Transverse colon (tissue), 4 donors: ENCODE measurements at regions not wholly inside any gene's neighbourhood (a gene's known extent, or its start where the extent isn't known, plus 50 kb on each side); places are given as distances from the start of the nearest gene placed in this dataset.

ENCODE experiments used
- DNase-seq: peaks from one replicate; pipeline ENCODE4 v3.0.0-alpha.2; 2019
- H3K27ac ChIP-seq, 4 donors: fragments of 200-600 bp; sonication (generic); 2 replicates each; pipeline ENCODE4 v1.5.1; 2016 to 2018; ENCODE audit warnings: inconsistent platforms in 4 of 4
- H3K27me3 ChIP-seq: fragments of 200-600 bp; sonication (generic); 2 replicates; pipeline ENCODE4 v1.5.1; 2017; ENCODE audit warnings: inconsistent platforms
- H3K36me3 ChIP-seq, 4 donors: fragments of 200-600 bp; sonication (generic); 2 replicates each; pipeline ENCODE4 v1.5.1; 2017 to 2019; ENCODE audit warnings: inconsistent platforms in 4 of 4
- H3K4me1 ChIP-seq, 4 donors: fragments of 200-600 bp; sonication (generic); 2 replicates each; pipeline ENCODE4 v1.5.1; 2017 to 2020; ENCODE audit warnings: inconsistent platforms in 4 of 4
- H3K4me3 ChIP-seq, 4 donors: fragments of 200-600 bp; sonication (generic); 1 replicate in 1 of 4; 2 replicates in 3 of 4; pipeline versions ENCODE4 v1.5.1 to v1.6.1; 2017 to 2019; ENCODE audit warnings: inconsistent platforms in 4 of 4
- H3K9me3 ChIP-seq, 2 donors: fragments of 200-600 bp; sonication (generic); 2 replicates each; pipeline ENCODE4 v1.5.1; 2017 to 2019; ENCODE audit warnings: inconsistent platforms in 2 of 2
- CTCF ChIP-seq, 5 experiments: fragments of 200-600 bp in 3 of 5; fragments of 450-650 bp in 2 of 5; sonication (generic) in 3 of 5; IDR thresholded peaks; 1 replicate in 2 of 5; 2 replicates in 3 of 5; pipeline ENCODE4 v1.5.1; 2016 to 2017; ENCODE audit warnings: antibody characterized with exemption in 5 of 5, inconsistent platforms in 3 of 5, mild to moderate bottlenecking in 2 of 5, moderate library complexity in 1 of 5
- EP300 ChIP-seq: sonication (generic); formaldehyde crosslinking; IDR thresholded peaks from one replicate; pipeline ENCODE4 v1.6.1; 2017; ENCODE audit warnings: antibody characterized with exemption, low read depth
- POLR2A ChIP-seq: fragments of 450-650 bp; IDR thresholded peaks from one replicate; pipeline ENCODE4 v1.6.1; 2016; ENCODE audit warnings: antibody characterized with exemption, mild to moderate bottlenecking, moderate library complexity
- POLR2AphosphoS5 ChIP-seq, 3 donors: sonication (generic); formaldehyde crosslinking; IDR thresholded peaks; one replicate each; pipeline ENCODE4 v1.6.1; 2016; ENCODE audit warnings: antibody characterized with exemption in 3 of 3
- WGBS, 2 donors: methylation state at CpG; one replicate each; pipeline ENCODE4 v1.1.5; 2018; ENCODE audit warnings: low coverage in 1 of 2; 5-methylcytosine and 5-hydroxymethylcytosine counted together
- in situ Hi-C, 4 donors: fragments of 200-750 bp; cut with MboI; loops; one replicate each; pipeline versions ENCODE4 v1.15.0 to v1.15.1; 2017; ENCODE audit warnings: low sequenced_read_pairs in 3 of 4, low pct_ligation_motif_present in 1 of 4, low pct_unique_long_range_greater_than_20kb in 1 of 4
- intact Hi-C: fragments of 100-400 bp; cut with DNase I; formaldehyde crosslinking; loops from one replicate; pipeline ENCODE4 v1.15.1; 2023; ENCODE audit warnings: low total_unique reads

DNA sequence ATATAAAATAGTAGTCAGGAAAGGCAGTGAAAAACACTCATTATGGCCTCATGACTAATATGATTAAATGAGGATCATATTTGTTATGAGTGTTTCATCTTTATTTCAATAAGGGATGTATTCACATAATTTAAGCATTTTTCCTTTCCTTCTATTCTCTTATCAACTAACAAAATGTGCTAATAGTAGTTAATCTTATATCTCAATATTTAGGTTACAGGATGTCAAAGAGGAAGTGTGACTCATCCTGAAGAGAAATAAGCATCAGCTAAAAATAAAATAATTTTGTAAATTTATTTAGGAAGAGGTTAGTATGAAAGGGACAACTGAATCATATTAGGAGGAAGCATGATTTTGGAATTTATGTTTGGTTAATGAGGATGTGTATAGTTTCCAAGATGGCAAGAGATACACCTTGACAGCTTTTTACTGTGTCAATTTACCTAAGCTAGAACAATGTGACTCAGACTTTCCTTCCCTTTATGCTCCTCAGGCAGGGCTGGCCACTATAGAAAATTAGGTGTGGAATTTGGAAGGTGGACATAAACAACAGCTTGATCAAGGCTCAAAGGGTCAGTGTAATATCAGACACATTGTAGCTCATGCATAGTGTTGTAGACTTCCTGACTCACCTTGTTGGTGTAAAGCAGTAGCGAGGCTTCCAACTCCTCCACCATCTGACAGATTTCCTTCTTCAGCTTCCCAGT lies 172.7 kb downstream of the SLITRK1 start:
- Histone ChIP-seq H3K4me3 (no peak overlapping the region), H3K36me3 (no peaks in the 10 kb centered on the region), H3K4me1 (no peaks in the 10 kb centered on the region), H3K27ac (no peak overlapping the region), H3K27me3 (no peaks in the 10 kb centered on the region), H3K9me3 (no peaks in the 10 kb centered on the region)
- intact Hi-C loops (no loop called here), in situ Hi-C loops (no loop called here)
- DNase-seq = no peak
- TF ChIP-seq EP300 (no peak), POLR2AphosphoS5 (IDR thresholded peaks at IDR 0.05) (no peak), CTCF (IDR thresholded peaks at IDR 0.05) (no peak), POLR2A (no peak)
- WGBS, 2 donors = 80 to 86% methylated on average over 1 of the region's 1 CpG

DNA sequence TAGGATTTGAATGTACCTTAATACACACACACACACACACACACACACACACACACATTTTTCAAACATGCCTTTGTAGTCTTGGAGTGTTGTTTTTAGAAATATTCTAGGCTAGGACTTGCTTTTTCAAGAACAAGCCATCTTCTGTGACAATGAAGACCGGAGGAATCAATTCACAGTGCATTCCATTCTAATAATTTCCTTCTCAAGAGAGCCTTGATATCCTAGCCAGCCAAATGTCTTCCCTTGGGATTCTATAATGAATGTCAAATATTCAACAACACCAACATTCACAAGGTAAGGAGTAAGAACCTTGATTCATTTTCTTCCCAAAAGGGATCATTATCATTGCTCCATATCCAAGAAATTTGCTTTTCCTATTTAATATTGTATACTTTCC lies 180.3 kb downstream of the SLITRK1 start:
- intact Hi-C loops = no loop called here
- no peaks in the 10 kb centered on the region for H3K36me3 ChIP-seq
- H3K4me1 ChIP-seq = no peaks in the 10 kb centered on the region
- no peak for DNase-seq
- H3K4me3 ChIP-seq = no peak overlapping the region
- H3K9me3 ChIP-seq = no peaks in the 10 kb centered on the region
- in situ Hi-C loops = no loop called here
- H3K27me3 ChIP-seq = no peaks in the 10 kb centered on the region
- H3K27ac ChIP-seq = no peak overlapping the region
- TF ChIP-seq POLR2A (no peak), EP300 (no peak), POLR2AphosphoS5 (IDR thresholded peaks at IDR 0.05) (no peak), CTCF (IDR thresholded peaks at IDR 0.05) (no peak)
- WGBS, 2 donors = 60 to 61% methylated on average over 1 of the region's 1 CpG

DNA sequence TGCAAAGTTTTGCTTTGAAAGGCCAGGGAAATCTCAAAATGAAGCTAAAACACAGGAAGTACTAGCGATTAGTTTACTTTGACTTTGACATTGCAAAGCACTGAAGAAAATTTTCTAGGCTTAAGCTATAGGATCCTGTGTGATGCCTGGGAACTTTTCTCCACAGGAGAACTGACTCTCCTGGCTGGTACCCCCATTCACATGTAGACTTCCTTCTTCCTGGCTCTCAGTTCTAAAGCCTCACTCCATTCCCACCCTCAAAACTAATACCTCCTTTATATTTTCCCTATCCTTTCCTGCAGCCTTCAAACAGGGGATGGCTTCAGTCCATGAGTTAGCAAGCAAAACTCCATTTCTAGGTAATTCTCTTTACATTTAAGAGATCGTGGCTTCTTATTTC lies 189.5 kb downstream of the SLITRK1 start:
- WGBS, 2 donors = 74 to 100% methylated on average over 2 of the region's 2 CpGs
- Histone ChIP-seq H3K4me3 (no peak overlapping the region), H3K9me3 (peaks cover 0 to 3% of the 10 kb centered on the region in 2 donors), H3K4me1 (no peaks in the 10 kb centered on the region), H3K27ac (no peak overlapping the region), H3K27me3 (no peaks in the 10 kb centered on the region), H3K36me3 (no peaks in the 10 kb centered on the region)
- in situ Hi-C loops = no loop called here
- DNase-seq = no peak
- TF ChIP-seq POLR2A (no peak), CTCF (IDR thresholded peaks at IDR 0.05) (no peak), EP300 (no peak), POLR2AphosphoS5 (IDR thresholded peaks at IDR 0.05) (no peak)
- intact Hi-C loops = no loop called here

- intact Hi-C loops (no loop called here), in situ Hi-C loops (no loop called here)
- DNase-seq = no peak
Observed at GRCh38 chr13:83691966-83692365, 190.3 kb downstream of the SLITRK1 start.

DNA sequence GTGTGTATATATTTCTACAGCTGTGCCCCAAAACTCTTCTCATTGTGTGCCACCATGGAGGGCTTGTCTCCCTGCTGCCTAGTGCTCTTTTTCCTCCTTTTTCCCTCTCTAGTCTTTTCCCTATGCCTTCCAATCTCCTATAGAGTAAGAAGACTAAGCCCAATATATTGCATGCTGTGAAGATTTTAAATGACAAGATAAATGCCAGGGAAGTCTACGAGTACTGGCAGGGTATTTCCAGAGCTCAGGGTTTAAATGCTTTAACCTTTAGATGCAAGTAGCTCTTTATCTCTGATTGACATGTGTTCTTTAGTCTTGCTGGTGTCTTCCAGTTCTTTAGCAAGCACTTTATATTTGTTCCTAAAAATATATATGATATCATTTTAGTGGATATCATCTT lies 200.7 kb downstream of the SLITRK1 start:
- no peak for DNase-seq
- Histone ChIP-seq H3K9me3 (no peaks in the 10 kb centered on the region), H3K27ac (no peak overlapping the region), H3K4me1 (no peaks in the 10 kb centered on the region), H3K4me3 (no peak overlapping the region), H3K36me3 (no peaks in the 10 kb centered on the region), H3K27me3 (no peaks in the 10 kb centered on the region)
- no peak for TF ChIP-seq EP300
- TF ChIP-seq POLR2A = no peak
- no peak for TF ChIP-seq CTCF (IDR thresholded peaks at IDR 0.05)
- no peak for TF ChIP-seq POLR2AphosphoS5 (IDR thresholded peaks at IDR 0.05)
- in situ Hi-C loops = no loop called here
- 74 to 75% methylated on average over 1 of the region's 1 CpG for WGBS, 2 donors
- intact Hi-C loops = no loop called here

More at GRCh38 chr13:83691966-83692365, 190.3 kb downstream of the SLITRK1 start:
- H3K9me3 ChIP-seq = peaks cover 0 to 3% of the 10 kb centered on the region in 2 donors
- H3K4me3 ChIP-seq = no peak overlapping the region
- 44 to 55% methylated on average over 1 of the region's 1 CpG for WGBS, 2 donors
- H3K36me3 ChIP-seq = no peaks in the 10 kb centered on the region
- no peak for TF ChIP-seq POLR2A
- no peaks in the 10 kb centered on the region for H3K27me3 ChIP-seq
- no peaks in the 10 kb centered on the region for H3K4me1 ChIP-seq
- no peak overlapping the region for H3K27ac ChIP-seq
